LNCaP clone FGC (cell line): ENCODE measurements at regions not wholly inside any gene's neighbourhood (a gene's known extent, or its start where the extent isn't known, plus 50 kb on each side); places are given as distances from the start of the nearest gene placed in this dataset.

ENCODE experiments used
- DNase-seq: peaks from one replicate; pipeline ENCODE4 v3.0.0-alpha.2; 2011; ENCODE audit warnings: low read depth
- H3K4me3 ChIP-seq: 2 replicates; pipeline ENCODE4 v1.5.1; 2011; ENCODE audit warnings: mild to moderate bottlenecking, low read depth, low read length, control low read depth
- CTCF ChIP-seq: IDR thresholded peaks from 2 replicates; pipeline ENCODE4 v1.5.1; 2012; ENCODE audit warnings: mild to moderate bottlenecking; ENCODE audit not compliant: control insufficient read depth, insufficient read depth; ENCODE audit errors: extremely low read depth

DNA sequence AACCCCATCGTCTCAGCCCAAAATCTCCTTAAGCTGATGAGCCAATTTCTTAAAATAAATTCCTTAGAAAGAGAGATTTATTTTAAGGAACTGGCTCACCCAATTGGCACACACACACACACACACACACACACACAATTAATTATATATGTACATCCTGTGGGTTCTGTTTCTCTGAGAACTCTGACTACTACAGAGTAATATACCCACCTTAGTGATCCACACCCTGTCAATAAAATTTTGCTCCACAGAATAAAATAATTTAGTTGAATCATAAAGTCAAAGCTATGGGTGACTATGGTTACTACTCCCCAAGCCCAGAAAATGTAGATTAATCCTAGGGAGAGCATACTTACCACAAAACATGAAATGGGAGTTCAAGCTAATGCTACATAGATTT is 131.0 kb downstream of the DMAC1 start:
- DNase-seq = no peak
- no peak for TF ChIP-seq CTCF
- no peak overlapping the region for H3K4me3 ChIP-seq

- no peak overlapping the region for H3K4me3 ChIP-seq
- DNase-seq = no peak
- no peak for TF ChIP-seq CTCF
Measured at GRCh38 chr9:7665874-7666273, 133.7 kb downstream of the DMAC1 start.

GRCh38 chr9:7659766-7660165 is 139.8 kb downstream of the DMAC1 start:
- no peak overlapping the region for H3K4me3 ChIP-seq
- TF ChIP-seq CTCF = no peak
- DNase-seq = no peak

- no peak overlapping the region for H3K4me3 ChIP-seq
- TF ChIP-seq CTCF = no peak
- DNase-seq = no peak
Measured at GRCh38 chr9:7656636-7657035, 142.9 kb downstream of the DMAC1 start.

GRCh38 chr9:7653262-7653661 is 146.3 kb downstream of the DMAC1 start:
- DNase-seq = no peak
- no peak overlapping the region for H3K4me3 ChIP-seq
- no peak for TF ChIP-seq CTCF

DNA sequence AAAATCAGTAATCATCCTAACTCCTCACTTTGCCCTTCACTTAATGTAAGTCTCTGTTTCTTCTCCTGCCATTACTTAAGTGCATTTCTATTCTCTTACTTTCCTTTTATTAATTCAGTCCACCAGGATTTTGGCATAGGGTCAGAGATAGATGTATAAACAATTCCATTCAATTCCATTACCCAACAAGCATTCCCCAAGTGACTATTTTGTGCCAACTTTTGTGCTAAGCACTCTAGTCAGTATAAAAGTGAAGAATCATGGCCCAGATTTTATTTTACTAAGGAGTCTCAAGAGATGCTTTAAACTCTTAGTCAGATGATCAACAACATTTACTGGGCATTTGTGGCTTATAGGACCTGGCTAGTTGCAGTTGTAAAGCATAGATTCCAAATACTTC is 159.3 kb downstream of the DMAC1 start:
- no peak overlapping the region for H3K4me3 ChIP-seq
- DNase-seq = no peak
- TF ChIP-seq CTCF = no peak

DNA sequence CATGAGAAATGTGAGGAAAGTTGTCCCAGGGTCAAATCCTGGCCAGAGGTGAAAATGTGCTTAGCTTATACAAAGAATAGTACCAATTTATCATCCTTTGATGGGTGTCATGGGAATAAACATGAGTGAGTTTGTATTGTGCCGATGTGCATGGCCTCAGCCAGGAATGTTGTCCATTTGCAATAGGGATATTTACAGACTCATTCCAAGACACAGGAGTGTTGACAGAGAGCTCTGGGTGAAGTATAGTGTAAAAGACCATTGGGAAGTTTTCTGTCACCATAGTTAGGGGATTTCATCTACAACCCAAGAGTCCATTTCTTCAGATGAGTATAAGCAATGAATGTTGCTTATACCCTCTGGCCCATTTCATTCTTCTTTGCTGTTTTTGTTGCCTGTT is 160.1 kb downstream of the DMAC1 start:
- DNase-seq = no peak
- TF ChIP-seq CTCF = no peak
- no peak overlapping the region for H3K4me3 ChIP-seq
